ENCODE measurements at regions not wholly inside any gene's neighbourhood (a gene's known extent, or its start where the extent isn't known, plus 50 kb on each side); places are given as distances from the start of the nearest gene placed in this dataset.

GRCh38 chr16:77500286-77500598 is 65.4 kb upstream of the ADAMTS18 start:
- no peaks in the 10 kb centered on the region for H3K36me3 ChIP-seq (ENCODE audit: control insufficient read depth in 2 of 4, insufficient read depth in 4 of 4, low read length in 3 of 4)
- ChIA-PET POLR2A (ENCODE audit: partially characterized antibody) (no interaction called here), CTCF (ENCODE audit: partially characterized antibody) (interaction anchor here (0.8 to 2.6 kb wide), 3 partner anchors 12 to 936 kb away, joined by 3 to 11 read pairs (median 4); no protein-coding TSS in a partner anchor)
- H3K18ac ChIP-seq (ENCODE audit: extremely low read depth, low read length) = no peak overlapping the region
- H3K4me3 ChIP-seq (ENCODE audit: extremely low read depth in 1 of 4, insufficient read depth in 2 of 4, low read depth in 3 of 4, low read length in 4 of 4) = no peak overlapping the region
- no peak overlapping the region for H4K8ac ChIP-seq (ENCODE audit: extremely low read depth, insufficient read depth, low read length)
- no peak overlapping the region for H2AFZ ChIP-seq (ENCODE audit: low read length)
- no peaks in the 10 kb centered on the region for H3K27me3 ChIP-seq (replicated peaks in 1 of 4; ENCODE audit: control insufficient read depth in 3 of 4, extremely low read depth in 1 of 4, insufficient read depth in 3 of 4, low read length in 3 of 4)
- H3K23ac ChIP-seq (ENCODE audit: insufficient read length) = no peak overlapping the region
- H2BK5ac ChIP-seq (ENCODE audit: low read depth, low read length) = no peak overlapping the region
- no peaks in the 10 kb centered on the region for H3K79me2 ChIP-seq (ENCODE audit: control insufficient read depth in 1 of 2, insufficient read depth in 2 of 2, low read length in 2 of 2)
- no peak for TF ChIP-seq PHF8 (conservative IDR thresholded peaks at IDR 0.05; ENCODE audit: low read depth, low read length)
- TF ChIP-seq EZH2 (IDR thresholded peaks at IDR 0.05; ENCODE audit: low read depth, low read length, severe bottlenecking) = no peak
- TF ChIP-seq NRF1 (IDR thresholded peaks at IDR 0.05; ENCODE audit: low read depth, low read length) = no peak
- no peak for TF ChIP-seq POU5F1 (IDR thresholded peaks at IDR 0.05; ENCODE audit: low read depth, low read length)
- no peak for TF ChIP-seq SRF (IDR thresholded peaks at IDR 0.05; ENCODE audit: low read depth, low read length)
- no peak for TF ChIP-seq ATF3 (IDR thresholded peaks at IDR 0.05; ENCODE audit: insufficient read depth, low read depth, low read length)
- TF ChIP-seq TEAD4 (IDR thresholded peaks at IDR 0.05; ENCODE audit: low read depth, low read length) = no peak
- no peak overlapping the region for H3K9ac ChIP-seq (replicated peaks in 1 of 4; ENCODE audit: extremely low read depth in 1 of 4, low read depth in 3 of 4, low read length in 3 of 4)
- H3K79me1 ChIP-seq (ENCODE audit: low read depth, low read length) = no peaks in the 10 kb centered on the region
- H3K4me2 ChIP-seq (ENCODE audit: insufficient read depth in 1 of 2, low read depth in 2 of 2, low read length in 2 of 2) = peak overlapping the region; percentile 6 to 31; a peak in 1 of 4 replicates
- H4K20me1 ChIP-seq (replicated peaks in 1 of 2; ENCODE audit: control insufficient read depth in 1 of 2, insufficient read depth in 2 of 2, low read length in 2 of 2) = no peaks in the 10 kb centered on the region
- no peak overlapping the region for H3K14ac ChIP-seq (ENCODE audit: insufficient read length)
- WGBS, 2 experiments (ENCODE audit: extremely low coverage in 1 of 2, insufficient coverage in 1 of 2, insufficient read length in 1 of 2, insufficient replicate concordance in 2 of 2, low coverage in 1 of 2, low lambda C conversion rate in 2 of 2, missing lambda C conversion rate in 1 of 2) = 67% methylated on average over 1 of the region's 1 CpG; no CpG with 5 or more reads in 1 of the 2 experiments
- DNase-seq (ENCODE audit: low read depth in 1 of 2, low spot score in 2 of 2) = no peak
- peak overlapping the region; percentile 46; the same call in 1 of the 2 replicates for H2AK5ac ChIP-seq (ENCODE audit: low read depth, low read length)
- H2BK20ac ChIP-seq (ENCODE audit: low read length) = no peak overlapping the region
- no peak overlapping the region for H2BK120ac ChIP-seq (replicated peaks; ENCODE audit: low read depth, low read length)
- H4K91ac ChIP-seq (replicated peaks; ENCODE audit: insufficient read length, low read length) = no peak overlapping the region
- no peak overlapping the region for H2BK15ac ChIP-seq (ENCODE audit: low read length)
- H2BK12ac ChIP-seq (ENCODE audit: low read depth, low read length) = peak overlapping the region; percentile 65; the same call in 1 of the 2 replicates
- peak; percentile 13 for FAIRE-seq
- no peak overlapping the region for H3K4ac ChIP-seq (replicated peaks; ENCODE audit: insufficient read length, low read depth, low read length)
- no peak overlapping the region for H4K5ac ChIP-seq (ENCODE audit: insufficient read length, low read depth, low read length)
- H3K27ac ChIP-seq (ENCODE audit: low read depth, low read length) = no peak overlapping the region
- H3K4me1 ChIP-seq (replicated peaks in 1 of 4; ENCODE audit: control insufficient read depth in 3 of 4, insufficient read depth in 4 of 4, low read length in 3 of 4) = peaks cover 0 to 13% (median 1%) of the 10 kb centered on the region in 4 experiments; a peak in 2 of 7 replicates
- H3K23me2 ChIP-seq (ENCODE audit: low read depth, low read length) = no peaks in the 10 kb centered on the region
- no peaks in the 10 kb centered on the region for H3K9me3 ChIP-seq (ENCODE audit: insufficient read depth in 2 of 2, low read depth in 1 of 2, low read length in 1 of 2)
- no peak overlapping the region for H3K56ac ChIP-seq (replicated peaks; ENCODE audit: insufficient read length, low read depth, low read length)

All from H1 (cell line).